ENCODE measurements at regions not wholly inside any gene's neighbourhood (a gene's known extent, or its start where the extent isn't known, plus 50 kb on each side); places are given as distances from the start of the nearest gene placed in this dataset.

GRCh38 chr6:113676968-113677367 lies 180.2 kb upstream of the MARCKS start:
- TF ChIP-seq CTCF (IDR thresholded peaks at IDR 0.05): no peak
- no peak for TF ChIP-seq SIN3A (IDR thresholded peaks at IDR 0.05; ENCODE audit: borderline replicate concordance, insufficient read depth, low read depth, low read length)
- no peak for TF ChIP-seq POLR2AphosphoS5 (IDR thresholded peaks at IDR 0.05; ENCODE audit: low read depth, low read length)
- TF ChIP-seq REST (IDR thresholded peaks at IDR 0.05; ENCODE audit: insufficient read depth in 1 of 2, low read depth in 2 of 2, low read length in 1 of 2): no peak
